KG1 (cell line): ENCODE measurements at regions not wholly inside any gene's neighbourhood (a gene's known extent, or its start where the extent isn't known, plus 50 kb on each side); places are given as distances from the start of the nearest gene placed in this dataset.
"Not testable (repeated sequence)": the region's sequence is repeated elsewhere in the genome, so short reads cannot be mapped to it uniquely, and the experiment has no call there.

Source experiments
- DNase-seq: peaks from one replicate; lab custom pipeline; 2025; lab: John Stamatoyannopoulos, UW

GRCh38 chr4:77446601-77447000 lies 159.0 kb upstream of the CXCL13 start:
- DNase-seq, result no peak

GRCh38 chr4:77449171-77449570 lies 156.4 kb upstream of the CXCL13 start:
- DNase-seq, result no peak

GRCh38 chr4:77450006-77450405 lies 155.6 kb upstream of the CXCL13 start:
- DNase-seq, result no peak

- no peak for DNase-seq
These were observed 154.1 kb upstream of the CXCL13 start for GRCh38 chr4:77451530-77451929.

GRCh38 chr4:77452117-77452516 lies 153.5 kb upstream of the CXCL13 start:
- DNase-seq, result not testable (repeated sequence)

GRCh38 chr4:77453911-77454310 lies 151.7 kb upstream of the CXCL13 start:
- no peak for DNase-seq

- no peak for DNase-seq
These were observed 150.8 kb upstream of the CXCL13 start for GRCh38 chr4:77454858-77455257.

GRCh38 chr4:77464100-77464499 lies 141.5 kb upstream of the CXCL13 start:
- DNase-seq, result not testable (repeated sequence)

GRCh38 chr4:77465271-77465670 lies 140.3 kb upstream of the CXCL13 start:
- no peak for DNase-seq

GRCh38 chr4:77466430-77466829 lies 139.2 kb upstream of the CXCL13 start:
- no peak for DNase-seq

- DNase-seq, result no peak
These were observed 133.7 kb upstream of the CXCL13 start for GRCh38 chr4:77471821-77472495.

GRCh38 chr4:77473509-77473908 lies 132.1 kb upstream of the CXCL13 start:
- DNase-seq, result no peak

GRCh38 chr4:77481856-77482255 lies 123.8 kb upstream of the CXCL13 start:
- DNase-seq, result no peak

GRCh38 chr4:77488882-77489281 lies 116.7 kb upstream of the CXCL13 start:
- DNase-seq, result no peak

- no peak for DNase-seq
These were observed 112.4 kb upstream of the CXCL13 start for GRCh38 chr4:77493120-77493752.

- no peak for DNase-seq
These were observed 111.6 kb upstream of the CXCL13 start for GRCh38 chr4:77493829-77494551.

- no peak for DNase-seq
These were observed 109.2 kb upstream of the CXCL13 start for GRCh38 chr4:77496457-77496856.

- DNase-seq, result no peak
These were observed 104.8 kb upstream of the CXCL13 start for GRCh38 chr4:77500801-77501200.

- DNase-seq, result no peak
These were observed 104.4 kb upstream of the CXCL13 start for GRCh38 chr4:77501240-77501639.

GRCh38 chr4:77501851-77502250 lies 103.8 kb upstream of the CXCL13 start:
- no peak for DNase-seq

- DNase-seq, result no peak
These were observed 101.2 kb upstream of the CXCL13 start for GRCh38 chr4:77504407-77504806.

- DNase-seq, result no peak
These were observed 100.2 kb upstream of the CXCL13 start for GRCh38 chr4:77505275-77505957.

- no peak for DNase-seq
These were observed 99.7 kb upstream of the CXCL13 start for GRCh38 chr4:77505958-77506319.
